Breast epithelium (tissue), 4 donors: ENCODE measurements at regions not wholly inside any gene's neighbourhood (a gene's known extent, or its start where the extent isn't known, plus 50 kb on each side); places are given as distances from the start of the nearest gene placed in this dataset.

Experiments
- DNase-seq, 2 donors: peaks; one replicate each; pipeline ENCODE4 v3.0.0-alpha.2; 2019; ENCODE audit warnings: low spot score in 2 of 2
- H3K27ac ChIP-seq, 2 donors: fragments of 200-600 bp; sonication (generic) in 1 of 2; one replicate each; pipeline ENCODE4 v1.5.1; 2016 to 2019; ENCODE audit warnings: mild to moderate bottlenecking in 1 of 2
- H3K27me3 ChIP-seq, 2 donors: fragments of 200-600 bp; sonication (generic) in 1 of 2; one replicate each; pipeline versions ENCODE4 v1.5.1 to v1.6.0; 2017 to 2019; ENCODE audit warnings: control low read depth in 1 of 2, mild to moderate bottlenecking in 1 of 2
- H3K36me3 ChIP-seq: fragments of 200-600 bp; one replicate; pipeline ENCODE4 v1.5.1; 2019
- H3K4me1 ChIP-seq, 2 donors: fragments of 200-600 bp; sonication (generic); one replicate each; pipeline ENCODE4 v1.5.1; 2016 to 2019; ENCODE audit warnings: control low read depth in 1 of 2
- H3K4me3 ChIP-seq, 3 donors: fragments of 200-600 bp; sonication (generic); 1 replicate in 2 of 3; 2 replicates in 1 of 3; pipeline ENCODE4 v1.5.1; 2016 to 2019; ENCODE audit warnings: mild to moderate bottlenecking in 3 of 3, moderate library complexity in 2 of 3
- H3K9me3 ChIP-seq, 2 donors: fragments of 200-600 bp; sonication (generic) in 1 of 2; one replicate each; pipeline ENCODE4 v1.5.1; 2016 to 2019; ENCODE audit warnings: control low read depth in 1 of 2
- CTCF ChIP-seq, 3 donors: fragments of 450-650 bp; IDR thresholded peaks; one replicate each; pipeline ENCODE4 v1.5.1; 2016 to 2017; ENCODE audit warnings: antibody characterized with exemption in 3 of 3, mild to moderate bottlenecking in 3 of 3, moderate library complexity in 3 of 3
- POLR2A ChIP-seq: fragments of 450-650 bp; IDR thresholded peaks from one replicate; pipeline ENCODE4 v1.6.1; 2016; ENCODE audit warnings: antibody characterized with exemption, mild to moderate bottlenecking, moderate library complexity
- POLR2AphosphoS5 ChIP-seq, 3 donors: sonication (generic); formaldehyde crosslinking; IDR thresholded peaks; one replicate each; pipeline ENCODE4 v1.6.1; 2017; ENCODE audit warnings: antibody characterized with exemption in 3 of 3
- intact Hi-C: fragments of 100-400 bp; cut with DNase I; formaldehyde crosslinking; loops from one replicate; pipeline ENCODE4 v1.15.1; 2023; ENCODE audit warnings: low total_unique reads

GRCh38 chr22:22123960-22124278 lies 120.7 kb upstream of the VPREB1 start:
- H3K27ac ChIP-seq = no peak overlapping the region
- H3K36me3 ChIP-seq = no peaks in the 10 kb centered on the region
- H3K9me3 ChIP-seq = no peaks in the 10 kb centered on the region
- no peaks in the 10 kb centered on the region for H3K4me1 ChIP-seq
- H3K4me3 ChIP-seq = no peak overlapping the region
- TF ChIP-seq POLR2A = no peak
- no peak for TF ChIP-seq POLR2AphosphoS5 (IDR thresholded peaks at IDR 0.05)
- no peak for TF ChIP-seq CTCF (IDR thresholded peaks at IDR 0.05)
- peaks cover 0 to 4% of the 10 kb centered on the region in 2 donors for H3K27me3 ChIP-seq
- intact Hi-C loops = no loop called here
- DNase-seq = no peak

GRCh38 chr22:22123118-22123959 lies 121.2 kb upstream of the VPREB1 start:
- H3K4me3 ChIP-seq = no peak overlapping the region
- TF ChIP-seq POLR2A = no peak
- TF ChIP-seq CTCF (IDR thresholded peaks at IDR 0.05) = no peak
- no peak for TF ChIP-seq POLR2AphosphoS5 (IDR thresholded peaks at IDR 0.05)
- DNase-seq = no peak
- peaks cover 0 to 4% of the 10 kb centered on the region in 2 donors for H3K27me3 ChIP-seq
- H3K9me3 ChIP-seq = no peaks in the 10 kb centered on the region
- H3K27ac ChIP-seq = no peak overlapping the region
- no peaks in the 10 kb centered on the region for H3K36me3 ChIP-seq
- no peaks in the 10 kb centered on the region for H3K4me1 ChIP-seq
- intact Hi-C loops = no loop called here

- H3K36me3 ChIP-seq = no peaks in the 10 kb centered on the region
- H3K9me3 ChIP-seq = no peaks in the 10 kb centered on the region
- H3K4me3 ChIP-seq = no peak overlapping the region
- TF ChIP-seq POLR2AphosphoS5 (IDR thresholded peaks at IDR 0.05) (no peak), CTCF (IDR thresholded peaks at IDR 0.05) (no peak), POLR2A (no peak)
- intact Hi-C loops = no loop called here
- DNase-seq = no peak
- H3K27me3 ChIP-seq = peaks cover 0 to 5% of the 10 kb centered on the region in 2 donors
- no peaks in the 10 kb centered on the region for H3K4me1 ChIP-seq
- H3K27ac ChIP-seq = no peak overlapping the region
Measured at GRCh38 chr22:22122348-22123117, 122.1 kb upstream of the VPREB1 start.

GRCh38 chr22:22121445-22121844 lies 123.1 kb upstream of the VPREB1 start:
- no peak overlapping the region for H3K27ac ChIP-seq
- TF ChIP-seq POLR2A (no peak), CTCF (IDR thresholded peaks at IDR 0.05) (no peak), POLR2AphosphoS5 (IDR thresholded peaks at IDR 0.05) (no peak)

GRCh38 chr22:22120160-22120559 lies 124.4 kb upstream of the VPREB1 start:
- DNase-seq = no peak
- intact Hi-C loops = no loop called here
- Histone ChIP-seq H3K4me3 (no peak overlapping the region), H3K27me3 (peaks cover 0 to 8% of the 10 kb centered on the region in 2 donors), H3K4me1 (no peaks in the 10 kb centered on the region), H3K9me3 (no peaks in the 10 kb centered on the region), H3K36me3 (no peaks in the 10 kb centered on the region), H3K27ac (no peak overlapping the region)
- TF ChIP-seq POLR2A (no peak), POLR2AphosphoS5 (IDR thresholded peaks at IDR 0.05) (no peak), CTCF (IDR thresholded peaks at IDR 0.05) (no peak)

More at GRCh38 chr22:22121445-22121844, 123.1 kb upstream of the VPREB1 start:
- Histone ChIP-seq H3K36me3 (no peaks in the 10 kb centered on the region), H3K4me3 (no peak overlapping the region), H3K27me3 (peaks cover 0 to 8% of the 10 kb centered on the region in 2 donors), H3K4me1 (no peaks in the 10 kb centered on the region), H3K9me3 (no peaks in the 10 kb centered on the region)
- DNase-seq = no peak
- intact Hi-C loops = no loop called here
